T-cell (primary cell): ENCODE measurements at regions not wholly inside any gene's neighbourhood (a gene's known extent, or its start where the extent isn't known, plus 50 kb on each side); places are given as distances from the start of the nearest gene placed in this dataset.

Experiments used
- ATAC-seq, 4 experiments: fragments of 200-7000 bp in 3 of 4; fragments of 150-1000 bp in 1 of 4; cut with Tn5 transposase; replicated peaks in 1 of 4; 1 replicate in 3 of 4; 2 replicates in 1 of 4; pipeline ENCODE4 v1.10.0; 2021; ENCODE audit warnings: moderate library complexity in 3 of 4, mild to moderate bottlenecking in 2 of 4, moderate number of reproducible peaks in 1 of 4
- CTCF ChIA-PET, 2 donors: fragments of 300-600 bp; sonication (Branson Sonifier 250); formaldehyde crosslinking; loops; one replicate each; lab custom pipeline; 2022; ENCODE audit warnings: antibody characterized with exemption in 2 of 2; lab: Charles Lee
- POLR2A ChIA-PET, 2 donors: fragments of 300-600 bp; sonication (Branson Sonifier 250); formaldehyde crosslinking; loops; one replicate each; lab custom pipeline; 2022; ENCODE audit warnings: antibody characterized with exemption in 2 of 2; lab: Charles Lee
- DNase-seq, 35 experiments: peaks; one replicate each; pipeline versions ENCODE4 v3.0.0 to v3.0.0-alpha.2; 2013 to 2023
- H3K27ac ChIP-seq: one replicate; pipeline ENCODE4 v1.5.1; 2013; ENCODE audit warnings: low read length
- H3K27me3 ChIP-seq, 2 experiments: replicated peaks in 1 of 2; 1 replicate in 1 of 2; 2 replicates in 1 of 2; pipeline versions ENCODE4 v1.6.1 to v1.7.0; 2013; ENCODE audit warnings: low read length in 1 of 2, mixed read lengths in 1 of 2; ENCODE audit not compliant: control insufficient read depth in 2 of 2, insufficient read depth in 2 of 2; ENCODE audit errors: extremely low read depth in 1 of 2
- H3K36me3 ChIP-seq, 2 donors: 1 replicate in 1 of 2; 2 replicates in 1 of 2; pipeline versions ENCODE4 v1.6.1 to v1.7.0; 2013; ENCODE audit warnings: low read length in 1 of 2; ENCODE audit not compliant: control insufficient read depth in 2 of 2, insufficient read depth in 1 of 2; ENCODE audit errors: extremely low read depth in 1 of 2
- H3K4me1 ChIP-seq, 2 experiments: 1 replicate in 1 of 2; 2 replicates in 1 of 2; pipeline versions ENCODE4 v1.6.1 to v1.7.0; 2013; ENCODE audit warnings: low read length in 2 of 2, mixed read lengths in 1 of 2; ENCODE audit not compliant: insufficient read depth in 2 of 2, control insufficient read depth in 1 of 2; ENCODE audit errors: extremely low read depth in 1 of 2
- H3K4me3 ChIP-seq, 2 donors: 1 replicate in 1 of 2; 2 replicates in 1 of 2; pipeline versions ENCODE4 v1.5.1 to v1.7.0; 2013; ENCODE audit warnings: mild to moderate bottlenecking in 2 of 2, low read length in 1 of 2, moderate library complexity in 1 of 2; ENCODE audit not compliant: control insufficient read depth in 1 of 2; ENCODE audit errors: extremely low read depth in 1 of 2
- H3K9me3 ChIP-seq: 2 replicates; pipeline ENCODE4 v1.7.0; 2013
- H3K27ac Mint-ChIP-seq, 2 donors: one replicate each; pipeline ENCODE4 v1.8.0; 2020 to 2021; ENCODE audit warnings: mild to moderate bottlenecking in 2 of 2, mixed read lengths in 2 of 2
- H3K27me3 Mint-ChIP-seq, 2 donors: one replicate each; pipeline ENCODE4 v1.8.0; 2021 to 2022; ENCODE audit warnings: mixed read lengths in 2 of 2
- H3K36me3 Mint-ChIP-seq: one replicate; pipeline ENCODE4 v1.8.0; 2021; ENCODE audit warnings: mixed read lengths
- H3K4me1 Mint-ChIP-seq, 3 donors: one replicate each; pipeline ENCODE4 v1.8.0; 2020 to 2022; ENCODE audit warnings: mixed read lengths in 3 of 3, mild to moderate bottlenecking in 1 of 3
- H3K4me3 Mint-ChIP-seq, 3 donors: one replicate each; pipeline ENCODE4 v1.8.0; 2020 to 2022; ENCODE audit warnings: mild to moderate bottlenecking in 3 of 3, mixed read lengths in 3 of 3, moderate library complexity in 3 of 3
- H3K9me3 Mint-ChIP-seq, 3 donors: one replicate each; pipeline ENCODE4 v1.8.0; 2020 to 2022; ENCODE audit warnings: mixed read lengths in 3 of 3
- WGBS: methylation state at CpG from one replicate; pipeline ENCODE4 v1.1.5; 2013; ENCODE audit warnings: missing lambda C conversion rate; ENCODE audit not compliant: insufficient coverage; 5-methylcytosine and 5-hydroxymethylcytosine counted together

DNA sequence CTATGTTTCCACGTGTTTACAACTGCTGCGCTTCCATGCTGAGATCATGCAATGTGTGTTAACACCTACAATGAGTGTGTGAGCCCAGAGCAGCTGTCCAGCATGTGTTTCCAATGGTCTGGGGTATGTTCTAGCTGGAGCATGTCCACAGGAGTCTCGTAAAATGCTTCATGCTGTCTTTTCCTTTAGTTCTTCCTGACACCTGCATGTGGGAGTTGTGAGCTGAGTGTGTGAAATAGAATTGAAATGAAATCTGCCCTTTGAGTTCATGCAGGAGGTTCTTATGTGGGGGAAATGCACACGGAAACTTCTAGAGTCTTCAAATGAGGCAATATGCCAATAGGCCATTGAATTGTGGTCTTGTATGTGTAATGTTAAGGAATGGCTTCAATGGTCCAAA, 205.1 kb downstream of the RND3 start:
- Histone ChIP-seq H3K4me1 (no peaks in the 10 kb centered on the region), H3K27ac (no peak overlapping the region), H3K36me3 (no peaks in the 10 kb centered on the region), H3K4me3 (no peak overlapping the region), H3K9me3 (no peaks in the 10 kb centered on the region), H3K27me3 (no peaks in the 10 kb centered on the region)
- Mint-ChIP-seq H3K27me3 (no peaks in the 10 kb centered on the region), H3K4me1 (no peaks in the 10 kb centered on the region), H3K36me3 (no peaks in the 10 kb centered on the region), H3K9me3 (peaks cover 7 to 10% (median 7%) of the 10 kb centered on the region in 3 donors), H3K27ac (no peak overlapping the region), H3K4me3 (no peak overlapping the region)
- ATAC-seq (no peak), DNase-seq (no peak)
- ChIA-PET POLR2A (no interaction called here), CTCF (no interaction called here)
- 77% methylated on average over 3 of the region's 4 CpGs for WGBS

DNA sequence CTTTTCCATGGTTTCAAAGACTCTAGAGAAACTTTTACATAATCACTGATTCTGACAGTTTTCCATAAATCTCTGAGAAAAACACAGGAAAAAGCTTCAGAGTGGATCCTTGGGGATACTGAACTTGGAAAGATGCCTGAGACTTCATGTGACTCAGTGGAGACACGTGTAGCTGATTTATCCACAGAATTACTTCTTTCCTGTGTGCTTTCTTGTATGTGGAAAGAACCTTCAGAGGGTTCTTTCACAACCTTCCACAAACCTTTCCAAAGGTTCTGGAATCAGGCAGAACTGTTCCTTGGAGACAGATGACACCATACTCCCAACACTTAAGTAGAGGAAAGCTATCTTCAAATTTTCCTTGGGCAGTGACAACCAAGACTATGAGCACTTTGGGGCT, 207.2 kb downstream of the RND3 start:
- no peak overlapping the region for H3K27ac ChIP-seq
- Mint-ChIP-seq H3K9me3 (peaks cover 20 to 23% (median 23%) of the 10 kb centered on the region in 3 donors), H3K27ac (no peak overlapping the region), H3K4me3 (no peak overlapping the region), H3K27me3 (no peaks in the 10 kb centered on the region), H3K4me1 (no peaks in the 10 kb centered on the region), H3K36me3 (no peaks in the 10 kb centered on the region)
- ChIA-PET POLR2A (no interaction called here), CTCF (no interaction called here)
- no peaks in the 10 kb centered on the region for H3K36me3 ChIP-seq
- no peak for DNase-seq
- H3K4me1 ChIP-seq: no peaks in the 10 kb centered on the region
- H3K9me3 ChIP-seq: no peaks in the 10 kb centered on the region
- ATAC-seq: no peak
- H3K27me3 ChIP-seq: no peaks in the 10 kb centered on the region
- H3K4me3 ChIP-seq: no peak overlapping the region
- WGBS: no CpG with 5 or more reads among the region's 1 CpG

- no peaks in the 10 kb centered on the region for H3K27me3 ChIP-seq
- H3K27ac Mint-ChIP-seq: no peak overlapping the region
- H3K9me3 Mint-ChIP-seq: peaks cover 20 to 24% (median 23%) of the 10 kb centered on the region in 3 donors
- no peaks in the 10 kb centered on the region for H3K4me1 ChIP-seq
- DNase-seq (no peak), ATAC-seq (no peak)
- H3K4me3 ChIP-seq: no peak overlapping the region
- no peaks in the 10 kb centered on the region for H3K27me3 Mint-ChIP-seq
- H3K36me3 ChIP-seq: no peaks in the 10 kb centered on the region
- ChIA-PET CTCF (no interaction called here), POLR2A (no interaction called here)
- no CpG with 5 or more reads among the region's 1 CpG for WGBS
- no peak overlapping the region for H3K27ac ChIP-seq
- H3K4me3 Mint-ChIP-seq: no peak overlapping the region
- no peaks in the 10 kb centered on the region for H3K9me3 ChIP-seq
- no peaks in the 10 kb centered on the region for H3K4me1 Mint-ChIP-seq
- H3K36me3 Mint-ChIP-seq: no peaks in the 10 kb centered on the region
Measured at GRCh38 chr2:150279686-150280085, 207.8 kb downstream of the RND3 start.

DNA sequence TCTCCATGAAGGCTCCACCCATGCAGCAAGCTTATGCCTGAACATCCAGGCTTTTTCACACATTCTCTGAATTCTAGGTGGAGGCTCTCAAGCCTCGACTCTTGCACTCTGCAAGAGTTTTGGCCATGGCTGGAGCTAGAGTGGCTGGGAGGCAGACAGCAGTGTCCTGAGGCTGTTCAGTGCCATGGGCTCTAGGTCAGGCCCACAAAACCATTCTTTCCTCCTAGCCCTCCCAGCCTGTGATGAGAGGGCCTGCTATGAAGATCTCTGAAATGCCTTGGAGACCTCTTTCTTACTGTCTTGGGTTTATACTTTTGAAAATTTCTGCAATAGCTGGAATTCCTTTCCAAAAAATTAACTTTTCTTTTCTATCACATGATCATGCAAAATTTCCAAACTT, 210.7 kb downstream of the RND3 start:
- Histone ChIP-seq H3K9me3 (no peaks in the 10 kb centered on the region), H3K27ac (no peak overlapping the region), H3K36me3 (no peaks in the 10 kb centered on the region), H3K27me3 (no peaks in the 10 kb centered on the region), H3K4me3 (no peak overlapping the region), H3K4me1 (no peaks in the 10 kb centered on the region)
- no peak for ATAC-seq
- Mint-ChIP-seq H3K27me3 (no peaks in the 10 kb centered on the region), H3K9me3 (peaks cover 20 to 25% (median 24%) of the 10 kb centered on the region in 3 donors), H3K27ac (no peak overlapping the region), H3K4me3 (no peak overlapping the region), H3K4me1 (no peaks in the 10 kb centered on the region), H3K36me3 (no peaks in the 10 kb centered on the region)
- DNase-seq: no peak
- WGBS: 20% methylated on average over 1 of the region's 1 CpG
- POLR2A ChIA-PET: no interaction called here
- CTCF ChIA-PET: no interaction called here

DNA sequence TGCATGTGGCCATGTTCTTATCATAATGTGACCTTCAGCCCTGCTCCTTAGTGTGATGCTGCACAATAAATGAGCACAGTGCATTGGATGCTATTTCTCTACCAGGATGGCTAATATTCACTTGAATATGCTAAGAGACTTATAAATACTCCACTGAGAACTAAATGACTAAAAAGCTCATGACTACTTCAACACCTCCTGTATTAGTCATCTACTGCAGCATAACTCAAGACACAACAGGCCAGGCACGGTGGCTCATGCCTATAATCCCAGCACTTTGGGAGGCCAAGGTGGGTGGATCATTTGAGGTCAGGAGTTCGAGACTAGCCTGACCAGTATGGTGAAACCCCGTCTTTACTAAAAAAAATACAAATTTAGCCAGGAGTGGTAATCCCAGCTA, 213.4 kb downstream of the RND3 start:
- no peaks in the 10 kb centered on the region for H3K36me3 Mint-ChIP-seq

GRCh38 chr2:150271952-150272802, 215.3 kb downstream of the RND3 start:
- no peaks in the 10 kb centered on the region for H3K27me3 Mint-ChIP-seq
- no peaks in the 10 kb centered on the region for H3K36me3 Mint-ChIP-seq
- Histone ChIP-seq H3K27me3 (no peaks in the 10 kb centered on the region), H3K4me3 (no peak overlapping the region), H3K27ac (no peak overlapping the region), H3K4me1 (no peaks in the 10 kb centered on the region), H3K9me3 (no peaks in the 10 kb centered on the region), H3K36me3 (no peaks in the 10 kb centered on the region)
- H3K9me3 Mint-ChIP-seq: peaks cover 10 to 19% (median 13%) of the 10 kb centered on the region in 3 donors
- POLR2A ChIA-PET: no interaction called here
- H3K27ac Mint-ChIP-seq: no peak overlapping the region
- ATAC-seq (no peak), DNase-seq (no peak)
- no peak overlapping the region for H3K4me3 Mint-ChIP-seq
- H3K4me1 Mint-ChIP-seq: no peaks in the 10 kb centered on the region
- CTCF ChIA-PET: no interaction called here

More for the DNA sequence above, 213.4 kb downstream of the RND3 start:
- H3K36me3 ChIP-seq: no peaks in the 10 kb centered on the region
- no peaks in the 10 kb centered on the region for H3K4me1 ChIP-seq
- CTCF ChIA-PET: no interaction called here
- no peaks in the 10 kb centered on the region for H3K4me1 Mint-ChIP-seq
- no peaks in the 10 kb centered on the region for H3K9me3 ChIP-seq
- no peaks in the 10 kb centered on the region for H3K27me3 Mint-ChIP-seq
- no peak overlapping the region for H3K27ac Mint-ChIP-seq
- POLR2A ChIA-PET: no interaction called here
- H3K27ac ChIP-seq: no peak overlapping the region
- no peak overlapping the region for H3K4me3 ChIP-seq
- DNase-seq (no peak), ATAC-seq (no peak)
- H3K9me3 Mint-ChIP-seq: peaks cover 20 to 24% (median 21%) of the 10 kb centered on the region in 3 donors
- H3K27me3 ChIP-seq: no peaks in the 10 kb centered on the region
- no CpG with 5 or more reads among the region's 3 CpGs for WGBS
- H3K4me3 Mint-ChIP-seq: no peak overlapping the region
